ENCODE measurements at regions not wholly inside any gene's neighbourhood (a gene's known extent, or its start where the extent isn't known, plus 50 kb on each side); places are given as distances from the start of the nearest gene placed in this dataset.

DNA sequence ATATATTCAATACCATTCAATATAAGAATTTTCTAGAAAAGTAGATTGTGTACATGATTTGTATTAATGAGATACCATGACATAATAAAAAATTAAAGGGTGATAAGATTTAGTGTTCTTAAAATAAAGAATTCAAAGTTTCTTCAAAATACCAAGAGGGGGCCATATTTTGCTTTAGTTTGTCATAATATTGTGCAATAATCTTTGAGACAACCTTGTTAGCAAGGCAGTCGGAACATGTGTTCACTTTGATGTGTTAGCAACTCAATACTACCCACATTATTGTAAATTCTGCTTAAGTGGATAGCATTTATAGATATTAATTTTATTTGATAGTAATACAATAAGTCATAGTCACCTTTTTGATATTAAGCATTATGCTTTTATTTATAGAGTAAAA, 241.3 kb upstream of the PDGFD start:
- H3K9me3 ChIP-seq (replicated peaks in 1 of 2; ENCODE audit: control insufficient read depth in 1 of 2, insufficient read depth in 1 of 2, low read length in 2 of 2) = no peaks in the 10 kb centered on the region
- TF ChIP-seq, protein P1, sequence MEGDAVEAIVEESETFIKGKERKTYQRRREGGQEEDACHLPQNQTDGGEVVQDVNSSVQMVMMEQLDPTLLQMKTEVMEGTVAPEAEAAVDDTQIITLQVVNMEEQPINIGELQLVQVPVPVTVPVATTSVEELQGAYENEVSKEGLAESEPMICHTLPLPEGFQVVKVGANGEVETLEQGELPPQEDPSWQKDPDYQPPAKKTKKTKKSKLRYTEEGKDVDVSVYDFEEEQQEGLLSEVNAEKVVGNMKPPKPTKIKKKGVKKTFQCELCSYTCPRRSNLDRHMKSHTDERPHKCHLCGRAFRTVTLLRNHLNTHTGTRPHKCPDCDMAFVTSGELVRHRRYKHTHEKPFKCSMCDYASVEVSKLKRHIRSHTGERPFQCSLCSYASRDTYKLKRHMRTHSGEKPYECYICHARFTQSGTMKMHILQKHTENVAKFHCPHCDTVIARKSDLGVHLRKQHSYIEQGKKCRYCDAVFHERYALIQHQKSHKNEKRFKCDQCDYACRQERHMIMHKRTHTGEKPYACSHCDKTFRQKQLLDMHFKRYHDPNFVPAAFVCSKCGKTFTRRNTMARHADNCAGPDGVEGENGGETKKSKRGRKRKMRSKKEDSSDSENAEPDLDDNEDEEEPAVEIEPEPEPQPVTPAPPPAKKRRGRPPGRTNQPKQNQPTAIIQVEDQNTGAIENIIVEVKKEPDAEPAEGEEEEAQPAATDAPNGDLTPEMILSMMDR (IDR thresholded peaks at IDR 0.05) = no peak
- no peak overlapping the region for H3K27ac Mint-ChIP-seq
- DNase-seq = no peak
- no peaks in the 10 kb centered on the region for H3K4me1 ChIP-seq (ENCODE audit: control insufficient read depth in 1 of 2, insufficient read depth in 2 of 2, low read length in 2 of 2)
- H3K36me3 Mint-ChIP-seq = no peaks in the 10 kb centered on the region
- H3K4me3 Mint-ChIP-seq = no peak overlapping the region
- H3K36me3 ChIP-seq (replicated peaks in 1 of 2; ENCODE audit: control insufficient read depth in 1 of 2, insufficient read depth in 2 of 2, low read length in 2 of 2) = no peaks in the 10 kb centered on the region
- intact Hi-C loops (cut with micrococcal nuclease) = no loop called here
- H3K27me3 Mint-ChIP-seq (ENCODE audit: low read depth in 3 of 3) = no peaks in the 10 kb centered on the region
- peaks cover 0 to 3% (median 0%) of the 10 kb centered on the region in 7 donors for H3K9me3 Mint-ChIP-seq
- no peak overlapping the region for H3K4me3 ChIP-seq (replicated peaks in 1 of 3; ENCODE audit: low read depth in 2 of 3, low read length in 3 of 3)
- no peaks in the 10 kb centered on the region for H3K27me3 ChIP-seq (ENCODE audit: control insufficient read depth in 2 of 2, insufficient read depth in 2 of 2, low read length in 2 of 2)
- H4K20me1 ChIP-seq (ENCODE audit: insufficient read depth, low read length) = no peaks in the 10 kb centered on the region
- H3K27ac ChIP-seq (ENCODE audit: low read depth in 1 of 2, low read length in 2 of 2) = no peak overlapping the region
- H3K79me2 ChIP-seq (ENCODE audit: insufficient read depth, low read length) = no peaks in the 10 kb centered on the region
- no peak overlapping the region for H3K4me2 ChIP-seq (replicated peaks; ENCODE audit: extremely low read depth, low read length, poor library complexity, severe bottlenecking)
- no peak overlapping the region for H2AFZ ChIP-seq (ENCODE audit: insufficient read depth, low read depth, low read length, poor library complexity, severe bottlenecking)
- no CpG with 5 or more reads among the region's 1 CpG for WGBS (ENCODE audit: insufficient coverage)
- no peaks in the 10 kb centered on the region for H3K4me1 Mint-ChIP-seq
- H3K9ac ChIP-seq (ENCODE audit: insufficient read depth, low read length, poor library complexity, severe bottlenecking) = no peak overlapping the region

DNA sequence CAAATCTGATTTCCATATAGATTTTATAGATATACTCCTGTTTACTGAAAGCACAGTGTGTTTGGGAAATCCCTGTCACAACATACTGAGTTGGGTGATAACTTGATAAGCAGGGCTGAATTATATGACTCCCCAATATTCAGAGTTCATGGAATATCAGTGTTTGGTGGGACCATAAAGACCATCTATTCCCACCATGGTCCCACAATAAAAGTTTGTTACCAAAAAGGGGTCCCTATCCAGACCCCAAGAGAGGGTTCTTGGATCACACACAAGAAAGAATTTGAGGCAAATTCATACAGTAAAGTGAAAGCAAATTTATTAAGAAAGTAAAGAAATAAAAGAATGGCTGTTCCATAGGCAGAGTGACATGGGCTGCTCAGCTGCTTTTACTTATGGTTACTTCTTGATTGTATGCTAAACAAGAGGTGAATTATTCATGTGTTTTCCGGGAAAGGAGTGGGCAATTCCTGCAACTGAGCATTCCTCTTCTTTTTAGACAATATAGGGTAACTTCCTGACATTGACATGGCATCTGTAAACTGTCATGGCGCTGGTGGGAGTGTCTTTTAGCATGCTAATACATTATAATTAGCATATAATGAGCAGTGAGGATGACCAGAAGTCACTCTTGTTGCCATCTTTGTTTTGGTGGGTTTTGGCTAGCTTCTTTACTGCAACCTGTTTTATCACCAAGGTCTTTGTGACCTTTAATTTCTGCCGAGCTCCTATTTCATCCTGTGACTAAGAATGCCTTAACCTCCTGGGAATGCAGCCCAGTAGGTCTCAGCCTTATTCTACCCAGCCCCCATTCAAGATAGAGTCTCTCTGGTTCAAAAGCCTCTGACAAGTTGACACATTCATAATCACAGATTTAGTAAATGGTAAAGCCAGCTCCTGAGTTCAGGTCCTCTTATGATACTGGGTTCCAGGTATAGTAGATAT, 240.6 kb upstream of the PDGFD start:
- H3K36me3 ChIP-seq (replicated peaks in 1 of 2; ENCODE audit: control insufficient read depth in 1 of 2, insufficient read depth in 2 of 2, low read length in 2 of 2) = no peaks in the 10 kb centered on the region
- H3K27me3 ChIP-seq (ENCODE audit: control insufficient read depth in 2 of 2, insufficient read depth in 2 of 2, low read length in 2 of 2) = no peaks in the 10 kb centered on the region
- no peak overlapping the region for H2AFZ ChIP-seq (ENCODE audit: insufficient read depth, low read depth, low read length, poor library complexity, severe bottlenecking)
- H3K4me3 ChIP-seq (replicated peaks in 1 of 3; ENCODE audit: low read depth in 2 of 3, low read length in 3 of 3) = no peak overlapping the region
- Mint-ChIP-seq H3K27ac (no peak overlapping the region), H3K4me1 (no peaks in the 10 kb centered on the region), H3K9me3 (peaks cover 0 to 3% (median 0%) of the 10 kb centered on the region in 7 donors), H3K27me3 (ENCODE audit: low read depth in 3 of 3) (no peaks in the 10 kb centered on the region), H3K36me3 (no peaks in the 10 kb centered on the region), H3K4me3 (no peak overlapping the region)
- no peaks in the 10 kb centered on the region for H3K79me2 ChIP-seq (ENCODE audit: insufficient read depth, low read length)
- no peak overlapping the region for H3K27ac ChIP-seq (ENCODE audit: low read depth in 1 of 2, low read length in 2 of 2)
- no peaks in the 10 kb centered on the region for H3K9me3 ChIP-seq (replicated peaks in 1 of 2; ENCODE audit: control insufficient read depth in 1 of 2, insufficient read depth in 1 of 2, low read length in 2 of 2)
- no peak overlapping the region for H3K9ac ChIP-seq (ENCODE audit: insufficient read depth, low read length, poor library complexity, severe bottlenecking)
- TF ChIP-seq, protein P1 (IDR thresholded peaks at IDR 0.05) = no peak
- no peaks in the 10 kb centered on the region for H3K4me1 ChIP-seq (ENCODE audit: control insufficient read depth in 1 of 2, insufficient read depth in 2 of 2, low read length in 2 of 2)
- no CpG with 5 or more reads among the region's 3 CpGs for WGBS (ENCODE audit: insufficient coverage)
- H3K4me2 ChIP-seq (replicated peaks; ENCODE audit: extremely low read depth, low read length, poor library complexity, severe bottlenecking) = no peak overlapping the region
- H4K20me1 ChIP-seq (ENCODE audit: insufficient read depth, low read length) = no peaks in the 10 kb centered on the region
- intact Hi-C loops (cut with micrococcal nuclease) = no loop called here
- no peak for DNase-seq

All from CD14-positive monocyte (primary cell).